ENCODE measurements at regions not wholly inside any gene's neighbourhood (a gene's known extent, or its start where the extent isn't known, plus 50 kb on each side); places are given as distances from the start of the nearest gene placed in this dataset.

DNA sequence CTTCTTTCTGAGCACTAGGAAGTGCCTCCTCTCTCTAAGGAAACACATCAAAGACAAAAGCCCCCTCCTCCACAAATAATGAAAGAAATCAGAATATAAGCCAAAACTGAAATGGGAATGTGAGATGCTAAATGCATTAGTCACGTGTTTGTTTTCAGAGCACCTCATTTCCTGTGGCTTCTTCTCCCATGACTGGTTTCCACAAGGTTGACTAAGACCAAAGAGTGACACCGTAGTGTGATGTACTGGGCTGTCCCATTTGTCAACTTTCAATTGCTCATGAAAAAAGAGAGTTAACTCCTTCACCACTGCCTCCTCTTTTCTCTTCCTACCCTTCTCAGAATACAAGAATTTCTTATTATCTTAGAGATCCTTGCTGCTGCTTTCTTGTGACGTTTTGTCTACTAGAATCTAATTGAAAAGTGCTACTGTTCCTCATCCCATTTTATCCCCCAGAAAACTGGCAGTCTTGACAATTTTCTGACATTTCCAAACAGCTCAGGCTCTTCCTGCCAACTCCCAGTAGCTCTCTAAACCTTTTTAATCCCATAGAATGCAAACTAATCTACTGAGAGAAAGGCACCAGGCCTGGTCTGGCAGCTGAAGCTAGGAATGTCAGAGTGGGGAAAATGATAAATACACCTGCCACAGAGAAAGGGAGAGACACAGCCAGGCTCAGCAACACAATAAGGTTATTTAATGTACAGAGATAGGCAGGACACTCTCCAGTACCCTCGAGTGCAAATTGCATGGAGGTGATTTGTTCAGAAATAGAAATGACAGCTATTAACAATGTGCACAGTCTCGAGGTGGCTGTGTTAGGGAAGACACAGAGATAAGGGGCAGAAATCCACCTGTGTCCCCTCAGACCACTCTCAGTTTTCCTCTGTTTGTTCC is 671.7 kb upstream of the NRSN1 start:
- no peak for DNase-seq

GRCh38 chr6:23455754-23456153 is 670.3 kb upstream of the NRSN1 start:
- DNase-seq = no peak

DNA sequence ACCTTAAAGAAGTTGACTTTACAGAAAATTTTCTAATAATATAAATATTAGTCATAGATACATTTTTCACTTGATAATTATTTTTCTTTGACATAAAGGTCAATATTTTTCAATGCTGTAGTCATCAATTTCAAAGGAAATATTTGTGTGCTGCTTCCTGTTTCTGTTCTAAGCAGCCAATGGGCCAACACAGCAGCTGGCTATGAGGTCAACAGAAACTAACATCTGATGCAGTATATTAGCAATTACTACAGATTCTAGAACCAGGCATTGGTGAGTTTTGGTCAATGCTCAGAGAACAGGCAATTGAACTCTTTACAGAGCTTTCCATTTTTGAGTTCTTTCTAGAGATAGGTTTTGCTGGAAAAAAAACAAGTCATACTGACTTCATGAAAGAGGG is 669.6 kb upstream of the NRSN1 start:
- no peak for DNase-seq

DNA sequence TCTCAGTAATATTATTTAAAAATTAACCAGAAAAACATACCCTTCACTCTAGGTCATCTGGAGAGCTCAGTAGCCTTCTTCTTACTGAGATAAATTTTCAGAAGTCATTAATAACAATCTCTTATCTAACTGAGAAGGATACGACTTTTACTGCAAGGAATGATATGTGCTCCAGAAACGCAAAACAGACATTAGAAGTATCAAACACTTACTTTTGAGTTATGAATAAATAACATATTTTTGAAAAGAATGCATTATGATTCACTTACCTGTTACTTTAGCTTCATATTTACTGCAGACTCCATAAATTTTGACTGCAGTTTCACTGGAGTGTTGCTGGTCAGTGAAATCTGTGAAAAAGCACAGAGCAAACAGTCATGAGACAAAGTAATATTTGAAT is 668.7 kb upstream of the NRSN1 start:
- no peak for DNase-seq

GRCh38 chr6:23465912-23466311 is 660.1 kb upstream of the NRSN1 start:
- DNase-seq = no peak

GRCh38 chr6:23477586-23477985 is 648.4 kb upstream of the NRSN1 start:
- no peak for DNase-seq

DNA sequence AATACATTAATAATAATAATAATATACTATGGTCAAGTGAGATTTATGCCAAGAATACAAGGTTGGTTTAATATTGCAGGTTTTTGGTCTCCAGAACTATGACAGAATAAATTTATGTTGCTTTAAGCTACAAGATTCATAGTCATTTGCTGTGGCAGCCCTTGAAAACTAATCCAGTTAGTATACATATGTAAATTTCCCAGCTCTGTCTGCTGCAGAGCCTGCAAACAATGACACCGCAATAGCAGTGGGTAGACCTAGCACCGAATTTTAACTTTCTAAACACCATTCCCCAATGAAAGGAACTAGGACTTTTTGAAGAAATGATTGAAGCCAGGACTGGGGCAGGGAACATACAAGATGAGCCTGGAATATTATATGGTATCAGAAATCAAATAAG is 647.7 kb upstream of the NRSN1 start:
- DNase-seq = no peak

- DNase-seq = no peak
These were observed 642.1 kb upstream of the NRSN1 start for GRCh38 chr6:23483896-23484295.

- DNase-seq = no peak
These were observed 631.6 kb upstream of the NRSN1 start for GRCh38 chr6:23494367-23494766.

DNA sequence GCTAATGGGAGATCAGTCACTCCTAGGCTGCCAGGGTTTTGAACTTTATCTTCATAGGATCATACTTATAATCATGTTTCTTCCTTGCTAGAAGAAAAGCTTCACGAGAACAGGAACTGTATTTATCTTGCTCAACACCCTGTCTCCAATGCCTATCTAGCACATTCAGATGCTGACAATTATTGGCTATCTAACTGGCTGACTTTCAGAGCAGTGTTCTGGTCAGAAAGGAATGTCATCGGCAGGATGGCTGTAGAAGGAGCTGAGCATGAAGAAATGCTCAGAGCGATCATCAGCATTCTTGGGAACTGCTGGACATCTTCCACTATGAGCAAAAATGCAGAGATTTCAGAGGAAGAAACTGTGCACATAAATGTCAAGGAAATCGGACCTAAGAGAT is 628.0 kb upstream of the NRSN1 start:
- DNase-seq = no peak

DNA sequence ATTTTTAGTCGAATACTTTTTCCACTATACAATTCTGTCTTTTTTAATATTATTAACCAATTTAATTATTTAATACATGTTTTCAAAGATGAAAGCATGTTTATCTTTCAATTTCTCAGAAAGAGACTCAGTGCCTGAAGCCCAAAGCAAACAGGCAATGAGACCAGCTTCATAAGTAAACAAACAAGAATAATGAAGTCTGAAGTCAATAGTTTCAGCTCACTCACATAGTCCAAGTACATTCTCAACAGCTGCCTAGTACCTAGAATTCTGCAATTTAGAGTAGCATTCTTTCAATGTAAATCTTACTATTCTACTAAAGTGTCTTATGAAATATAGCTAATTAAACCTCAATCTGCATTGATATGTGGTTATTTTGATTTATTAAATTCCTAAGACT is 626.5 kb upstream of the NRSN1 start:
- DNase-seq = no peak

DNA sequence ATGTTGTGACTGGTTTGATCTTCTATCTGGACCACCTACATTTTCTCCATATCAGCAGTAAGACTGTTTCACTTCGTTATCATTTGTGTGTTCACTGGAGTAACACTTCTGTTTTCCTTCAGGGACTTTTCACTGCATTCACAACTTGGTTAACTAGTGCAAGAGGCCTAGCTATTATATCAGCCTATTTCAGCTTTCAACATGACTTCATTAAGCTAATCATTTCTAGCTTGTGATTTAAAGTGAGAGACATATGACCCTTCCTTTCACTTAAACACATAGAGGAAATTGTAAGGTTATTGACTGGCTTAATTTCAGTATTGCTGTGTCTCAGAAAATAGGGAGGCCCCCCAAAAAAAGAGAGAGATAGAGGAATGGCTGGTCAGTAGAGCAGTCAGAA is 622.8 kb upstream of the NRSN1 start:
- DNase-seq = no peak

- DNase-seq = no peak
These were observed 621.0 kb upstream of the NRSN1 start for GRCh38 chr6:23505026-23505425.

DNA sequence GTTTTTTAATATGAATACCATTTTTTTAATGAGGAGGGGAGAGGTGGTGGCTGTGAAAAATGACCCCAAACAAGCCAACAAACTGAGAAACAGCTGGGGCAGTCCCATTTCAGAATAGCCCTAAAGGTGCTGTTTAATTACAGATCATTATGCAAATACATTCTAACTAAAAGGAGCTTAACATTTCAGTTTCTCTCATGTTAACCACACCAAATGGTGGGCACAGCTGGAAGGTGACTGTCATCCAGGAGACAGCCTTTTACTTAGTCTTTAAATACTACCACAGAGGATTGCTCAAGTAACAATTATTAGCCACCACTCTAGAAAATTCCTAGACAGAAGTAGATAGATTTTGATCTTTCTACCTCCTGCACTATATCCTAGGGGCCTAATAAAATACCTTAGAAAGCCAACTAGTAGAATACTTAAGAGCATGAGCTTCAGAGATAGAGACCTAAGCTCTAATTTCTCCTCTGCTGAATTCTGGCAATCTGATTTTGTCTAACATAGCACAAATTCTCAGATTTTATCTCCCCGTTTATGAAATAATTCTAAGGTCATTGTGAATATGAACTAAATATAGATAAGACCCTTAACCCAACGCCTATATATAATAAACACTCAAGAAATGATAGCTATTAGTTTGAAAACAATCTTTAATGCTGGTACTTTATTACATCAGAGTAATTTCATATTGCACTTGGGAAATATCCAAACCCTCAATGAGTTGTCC is 615.1 kb upstream of the NRSN1 start:
- no peak for DNase-seq

DNA sequence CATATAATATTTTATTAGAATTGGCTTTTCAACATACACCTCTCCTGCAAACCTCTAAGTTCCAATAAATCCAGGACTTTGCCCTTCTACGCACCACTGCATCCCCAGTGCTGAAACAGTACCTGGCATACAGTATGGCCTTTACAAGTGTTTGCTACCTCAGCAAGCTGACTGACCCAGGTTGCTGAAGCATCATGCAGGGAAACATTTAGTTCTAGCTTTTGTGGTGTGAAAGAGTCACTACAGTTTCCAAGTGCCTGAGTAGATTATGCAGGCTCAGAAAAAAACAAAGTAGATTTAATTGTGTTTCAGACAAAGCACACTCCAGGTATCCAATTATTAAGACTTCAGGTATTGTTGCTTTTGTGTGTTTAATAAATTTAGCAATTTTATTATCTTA is 614.2 kb upstream of the NRSN1 start:
- DNase-seq = no peak

GRCh38 chr6:23518294-23518693 is 607.7 kb upstream of the NRSN1 start:
- no peak for DNase-seq

DNA sequence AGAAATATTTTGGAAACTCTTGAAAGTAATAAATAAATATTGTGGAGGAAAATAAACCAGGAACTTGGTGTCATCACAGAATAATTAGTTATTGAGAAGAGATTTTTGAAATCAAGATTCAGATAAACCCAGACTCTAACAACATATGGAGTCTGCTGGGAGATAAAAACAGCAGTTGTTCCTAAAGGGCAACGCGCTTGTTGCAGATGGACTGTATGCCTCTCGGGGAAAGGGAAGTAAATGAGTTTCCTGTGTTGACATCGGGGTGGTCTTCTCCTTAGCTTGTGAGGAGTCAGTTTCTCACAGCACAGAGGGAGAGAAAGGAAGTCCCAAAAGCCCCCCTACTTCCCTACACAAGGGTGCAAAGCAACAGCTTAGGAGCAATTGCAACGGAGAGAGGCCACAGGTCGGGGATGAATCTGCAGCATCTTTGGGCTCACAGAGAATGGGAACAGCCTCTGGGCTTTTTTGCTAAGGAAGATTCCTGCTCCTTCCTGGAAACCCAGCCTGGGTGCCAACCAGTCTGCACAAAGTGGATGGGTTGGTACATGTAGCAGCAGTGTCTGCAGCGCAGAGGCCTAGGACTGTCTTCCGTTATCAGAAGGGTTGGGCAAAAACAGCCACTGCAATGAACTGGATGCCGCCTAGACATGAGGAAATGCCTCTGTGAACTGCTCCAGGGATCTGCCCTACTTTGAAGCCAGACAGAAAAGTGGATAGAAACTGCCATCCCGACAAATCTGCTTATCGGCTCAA is 603.0 kb upstream of the NRSN1 start:
- DNase-seq = no peak

DNA sequence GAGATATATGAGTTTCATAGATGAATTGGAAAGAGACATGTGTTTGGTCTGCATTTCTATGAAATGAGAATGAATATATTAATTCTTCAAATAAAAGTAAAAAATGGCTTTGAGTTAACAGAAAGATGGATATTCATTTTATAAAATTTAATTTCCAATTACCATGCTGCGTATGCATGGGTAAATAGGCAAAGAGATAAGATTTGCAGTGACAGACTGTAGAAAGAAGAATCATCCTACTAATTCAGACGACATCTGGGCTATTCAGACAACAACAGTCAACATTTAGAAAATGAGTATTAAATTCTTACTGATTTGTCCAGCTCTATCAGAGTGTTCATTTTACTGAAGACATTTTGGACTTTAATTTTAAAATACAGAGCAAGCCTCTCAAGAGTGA is 602.2 kb upstream of the NRSN1 start:
- DNase-seq = no peak

- no peak for DNase-seq
These were observed 601.5 kb upstream of the NRSN1 start for GRCh38 chr6:23524548-23524947.

GRCh38 chr6:23526526-23526925 is 599.5 kb upstream of the NRSN1 start:
- DNase-seq = no peak

DNA sequence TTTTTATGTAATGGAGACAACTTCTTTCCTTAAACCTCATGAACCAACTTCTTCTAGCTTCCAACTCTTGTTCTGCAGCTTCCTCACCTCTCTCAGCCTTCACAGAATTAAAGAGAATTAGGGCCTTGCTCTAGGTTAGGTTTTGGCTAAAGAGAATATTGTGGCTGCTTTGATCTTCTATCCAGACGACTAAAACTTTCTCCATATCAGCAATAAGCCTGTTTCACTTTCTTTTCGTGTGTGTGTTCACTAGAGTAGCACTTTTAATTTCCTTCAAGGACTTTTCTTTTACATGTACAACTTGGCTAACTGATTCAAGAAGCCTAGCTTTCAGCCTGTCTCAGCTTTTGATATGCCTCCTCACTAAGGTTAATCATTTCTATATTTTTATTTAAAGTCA is 596.1 kb upstream of the NRSN1 start:
- DNase-seq = no peak

GRCh38 chr6:23531666-23532065 is 594.3 kb upstream of the NRSN1 start:
- no peak for DNase-seq

DNA sequence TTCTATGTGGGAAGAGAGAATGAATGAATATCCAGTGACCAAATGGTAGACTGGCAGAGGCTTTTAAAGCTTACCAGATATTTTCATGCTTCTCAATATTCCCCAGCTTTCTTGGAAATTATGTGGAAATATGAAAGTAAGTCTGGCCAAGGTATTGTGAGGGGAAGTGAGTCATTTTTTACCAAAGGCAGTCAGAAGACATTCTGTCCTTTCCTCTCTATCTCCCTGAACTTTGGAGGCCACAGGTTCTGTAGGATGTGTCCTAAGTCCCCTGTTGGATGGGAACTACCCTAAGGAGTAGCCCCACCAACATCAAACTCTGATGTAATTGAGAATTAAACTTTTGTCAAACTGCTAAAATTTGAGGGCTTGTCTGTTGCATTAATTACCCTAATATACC is 593.8 kb upstream of the NRSN1 start:
- DNase-seq = no peak

DNA sequence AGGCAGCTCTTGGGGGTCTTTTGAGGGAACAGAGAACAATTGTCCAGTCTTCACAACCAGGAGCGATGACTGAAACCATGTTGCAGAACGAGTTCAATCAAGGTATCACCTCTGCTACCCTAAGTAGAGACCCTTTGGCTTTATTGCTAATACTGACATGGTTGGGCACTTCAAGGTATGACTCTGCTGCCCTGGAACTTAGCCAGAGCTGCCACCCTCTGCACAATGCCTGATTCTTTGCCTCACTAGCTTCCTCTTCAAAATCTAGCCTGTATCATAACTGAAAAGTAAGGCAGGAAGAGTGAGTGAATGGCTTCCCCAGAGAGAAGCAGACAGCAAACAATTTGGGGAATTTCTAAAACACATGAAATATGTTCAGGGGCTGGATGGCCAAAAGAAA is 592.7 kb upstream of the NRSN1 start:
- DNase-seq = no peak

All from RPMI8226 (cell line).